ENCODE measurements at regions not wholly inside any gene's neighbourhood (a gene's known extent, or its start where the extent isn't known, plus 50 kb on each side); places are given as distances from the start of the nearest gene placed in this dataset.

DNA sequence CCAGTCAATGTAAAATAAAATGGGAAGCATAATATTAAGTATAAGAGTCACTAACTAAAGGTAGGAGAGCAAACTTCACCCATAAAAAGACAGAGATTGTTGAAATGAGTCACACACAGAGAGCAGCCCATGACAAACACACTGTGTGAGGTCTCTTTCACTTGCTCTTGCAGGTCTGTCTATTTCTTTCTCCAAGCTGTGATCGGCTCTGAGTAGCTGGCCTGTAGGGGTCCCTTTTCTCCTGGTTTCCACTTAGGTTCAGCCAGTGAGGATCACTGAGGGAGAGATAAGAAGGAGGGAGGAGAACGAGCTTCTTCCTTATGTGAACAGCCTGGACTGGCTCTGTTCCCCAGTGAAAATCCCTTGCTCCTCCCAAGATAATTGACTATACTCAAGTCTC lies 133.7 kb upstream of the HS3ST3A1 start:
- no peaks in the 10 kb centered on the region for H3K4me1 ChIP-seq (ENCODE audit: control insufficient read depth, extremely low read depth, insufficient read depth, low read length)
- no peaks in the 10 kb centered on the region for H3K27me3 ChIP-seq (ENCODE audit: control insufficient read depth in 2 of 2, insufficient read depth in 2 of 2, low read length in 2 of 2)
- no peak overlapping the region for H3K4me2 ChIP-seq (ENCODE audit: insufficient read depth, low read length)
- no peaks in the 10 kb centered on the region for H4K20me1 ChIP-seq (replicated peaks; ENCODE audit: control insufficient read depth, extremely low read depth, insufficient read depth, low read length)
- intact Hi-C loops (cut with micrococcal nuclease) (no loop called here), dilution Hi-C loops (cut with MboI; ENCODE audit: extremely low pct_ligation_motif_present, low sequenced_read_pairs) (no loop called here)
- BruUV-seq (replicated peaks), result no TSS peak
- CTCF ChIA-PET, result no interaction called here
- no peaks in the 10 kb centered on the region for H3K9me3 ChIP-seq (replicated peaks; ENCODE audit: control insufficient read depth, insufficient read depth, low read length)
- TF ChIP-seq FOS (IDR thresholded peaks at IDR 0.05; ENCODE audit: borderline replicate concordance, insufficient read depth, low read length) (no peak), CTCF (IDR thresholded peaks at IDR 0.05; ENCODE audit: extremely low read depth in 1 of 2, insufficient read depth in 1 of 2, low read depth in 1 of 2, low read length in 2 of 2) (no peak), JUN (IDR thresholded peaks at IDR 0.05; ENCODE audit: borderline replicate concordance, insufficient read depth, insufficient read length, low read depth) (no peak), GATA2 (IDR thresholded peaks at IDR 0.05; ENCODE audit: insufficient read depth, insufficient read length, low read depth, low read length) (no peak), MYC (IDR thresholded peaks at IDR 0.05; ENCODE audit: low read depth, low read length) (no peak), EZH2 (IDR thresholded peaks at IDR 0.05; ENCODE audit: borderline replicate concordance, low read depth, low read length, severe bottlenecking) (no peak), POLR2A (IDR thresholded peaks at IDR 0.05; ENCODE audit: low read depth, low read length) (no peak), POLR2AphosphoS5 (IDR thresholded peaks at IDR 0.05; ENCODE audit: insufficient read depth, low read depth, low read length) (no peak)
- TF ChIP-seq, protein P1, sequence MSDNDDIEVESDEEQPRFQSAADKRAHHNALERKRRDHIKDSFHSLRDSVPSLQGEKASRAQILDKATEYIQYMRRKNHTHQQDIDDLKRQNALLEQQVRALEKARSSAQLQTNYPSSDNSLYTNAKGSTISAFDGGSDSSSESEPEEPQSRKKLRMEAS (IDR thresholded peaks at IDR 0.05; ENCODE audit: insufficient read depth, insufficient read length), result no peak
- FAIRE-seq (no peak), DNase-seq (ENCODE audit: low read depth, low spot score) (no peak)
- no peaks in the 10 kb centered on the region for H3K9me1 ChIP-seq (replicated peaks; ENCODE audit: control insufficient read depth, extremely low read depth, insufficient read depth, low read length)
- POLR2A ChIA-PET, result no interaction called here
- H2AFZ ChIP-seq (ENCODE audit: low read depth, low read length), result no peak overlapping the region
- no peaks in the 10 kb centered on the region for H3K36me3 ChIP-seq (ENCODE audit: control insufficient read depth in 2 of 2, extremely low read depth in 1 of 2, insufficient read depth in 2 of 2, low read length in 2 of 2)
- H3K9ac ChIP-seq (replicated peaks; ENCODE audit: extremely low read depth, insufficient read depth, low read length), result no peak overlapping the region
- no peaks in the 10 kb centered on the region for H3K79me2 ChIP-seq (ENCODE audit: control insufficient read depth, insufficient read depth, low read length)
- no peak overlapping the region for H3K27ac ChIP-seq (ENCODE audit: insufficient read depth, low read depth, low read length)
- H3K4me3 ChIP-seq (replicated peaks in 1 of 3; ENCODE audit: insufficient read depth in 1 of 3, low read depth in 1 of 3, low read length in 3 of 3), result no peak overlapping the region

Measured in endothelial cell of umbilical vein (primary cell).